Coronary artery (tissue), 2 donors: ENCODE measurements at regions not wholly inside any gene's neighbourhood (a gene's known extent, or its start where the extent isn't known, plus 50 kb on each side); places are given as distances from the start of the nearest gene placed in this dataset.

Experiments used
- DNase-seq: peaks from one replicate; pipeline ENCODE4 v3.0.0-alpha.2; 2017; ENCODE audit warnings: low spot score
- H3K27ac ChIP-seq, 2 donors: fragments of 200-600 bp; sonication (generic); one replicate each; pipeline ENCODE4 v1.5.1; 2016 to 2019
- H3K4me3 ChIP-seq: fragments of 200-600 bp; sonication (generic); 2 replicates; pipeline ENCODE4 v1.5.1; 2016; ENCODE audit warnings: mild to moderate bottlenecking, moderate library complexity
- CTCF ChIP-seq: fragments of 200-600 bp; sonication (generic); IDR thresholded peaks from one replicate; pipeline ENCODE4 v1.5.1; 2019; ENCODE audit warnings: antibody characterized with exemption

GRCh38 chr3:105304487-105304886 lies 62.2 kb upstream of the ALCAM start:
- no peak overlapping the region for H3K4me3 ChIP-seq
- no peak for TF ChIP-seq CTCF

GRCh38 chr3:105315144-105315543 lies 51.6 kb upstream of the ALCAM start:
- DNase-seq, result no peak
- Histone ChIP-seq H3K27ac (no peak overlapping the region), H3K4me3 (no peak overlapping the region)
- TF ChIP-seq CTCF, result no peak

More at GRCh38 chr3:105304487-105304886, 62.2 kb upstream of the ALCAM start:
- DNase-seq, result no peak
- no peak overlapping the region for H3K27ac ChIP-seq

DNA sequence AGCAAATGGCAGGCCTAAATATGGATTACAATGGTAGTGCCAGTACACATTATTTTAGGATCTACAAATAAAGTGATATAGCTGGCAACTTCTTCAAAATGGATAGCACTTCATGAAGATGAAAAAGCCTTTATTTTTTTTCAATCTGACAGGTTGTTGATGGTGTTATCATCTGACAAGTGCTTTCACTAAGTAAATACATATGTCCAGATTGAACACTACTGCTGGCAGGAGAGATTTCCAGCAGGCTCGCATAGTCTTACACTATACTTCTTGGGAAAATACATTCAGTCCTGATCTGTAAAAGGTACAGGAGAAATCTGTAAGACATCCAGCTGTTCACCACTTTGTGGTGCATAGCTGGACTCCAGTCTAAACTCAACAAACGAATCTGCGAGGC lies 50.9 kb upstream of the ALCAM start:
- Histone ChIP-seq H3K27ac (no peak overlapping the region), H3K4me3 (no peak overlapping the region)
- no peak for DNase-seq
- TF ChIP-seq CTCF, result no peak

- TF ChIP-seq CTCF, result no peak
- Histone ChIP-seq H3K4me3 (no peak overlapping the region), H3K27ac (no peak overlapping the region)
- no peak for DNase-seq
Observed at GRCh38 chr3:105316331-105316730, 50.4 kb upstream of the ALCAM start.
